ENCODE measurements at regions not wholly inside any gene's neighbourhood (a gene's known extent, or its start where the extent isn't known, plus 50 kb on each side); places are given as distances from the start of the nearest gene placed in this dataset.

DNA sequence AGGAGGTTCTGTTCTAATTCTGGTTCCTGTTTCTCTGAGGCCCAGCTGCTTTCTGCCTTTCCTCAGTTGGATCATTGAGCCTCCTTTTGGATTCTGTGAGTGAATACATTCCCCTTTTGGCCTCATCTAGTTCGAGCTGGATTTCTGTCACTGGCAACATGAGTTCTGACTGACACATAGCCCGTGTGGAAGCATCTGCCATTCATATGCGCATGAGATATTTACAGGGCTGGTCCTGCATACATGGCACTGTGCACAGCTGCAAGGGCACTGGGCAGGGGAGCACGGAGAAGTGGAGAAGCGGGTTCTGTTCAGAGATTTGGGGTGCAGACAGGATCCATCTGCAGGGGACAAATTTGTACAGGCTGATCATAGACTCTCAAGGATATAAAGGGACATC is 352.8 kb downstream of the RPS24 start:
- no peak for DNase-seq (ENCODE audit: low read depth)
- peaks cover 2% of the 10 kb centered on the region for H3K27me3 ChIP-seq (ENCODE audit: control insufficient read depth, insufficient read depth, low read length)
- no peaks in the 10 kb centered on the region for H3K36me3 ChIP-seq (ENCODE audit: control insufficient read depth, insufficient read depth, low read length)
- TF ChIP-seq, protein P1, sequence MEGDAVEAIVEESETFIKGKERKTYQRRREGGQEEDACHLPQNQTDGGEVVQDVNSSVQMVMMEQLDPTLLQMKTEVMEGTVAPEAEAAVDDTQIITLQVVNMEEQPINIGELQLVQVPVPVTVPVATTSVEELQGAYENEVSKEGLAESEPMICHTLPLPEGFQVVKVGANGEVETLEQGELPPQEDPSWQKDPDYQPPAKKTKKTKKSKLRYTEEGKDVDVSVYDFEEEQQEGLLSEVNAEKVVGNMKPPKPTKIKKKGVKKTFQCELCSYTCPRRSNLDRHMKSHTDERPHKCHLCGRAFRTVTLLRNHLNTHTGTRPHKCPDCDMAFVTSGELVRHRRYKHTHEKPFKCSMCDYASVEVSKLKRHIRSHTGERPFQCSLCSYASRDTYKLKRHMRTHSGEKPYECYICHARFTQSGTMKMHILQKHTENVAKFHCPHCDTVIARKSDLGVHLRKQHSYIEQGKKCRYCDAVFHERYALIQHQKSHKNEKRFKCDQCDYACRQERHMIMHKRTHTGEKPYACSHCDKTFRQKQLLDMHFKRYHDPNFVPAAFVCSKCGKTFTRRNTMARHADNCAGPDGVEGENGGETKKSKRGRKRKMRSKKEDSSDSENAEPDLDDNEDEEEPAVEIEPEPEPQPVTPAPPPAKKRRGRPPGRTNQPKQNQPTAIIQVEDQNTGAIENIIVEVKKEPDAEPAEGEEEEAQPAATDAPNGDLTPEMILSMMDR (IDR thresholded peaks at IDR 0.05; ENCODE audit: insufficient read depth, low read length, poor library complexity, severe bottlenecking): no peak
- H3K4me3 ChIP-seq (ENCODE audit: low read depth, low read length): no peak overlapping the region

DNA sequence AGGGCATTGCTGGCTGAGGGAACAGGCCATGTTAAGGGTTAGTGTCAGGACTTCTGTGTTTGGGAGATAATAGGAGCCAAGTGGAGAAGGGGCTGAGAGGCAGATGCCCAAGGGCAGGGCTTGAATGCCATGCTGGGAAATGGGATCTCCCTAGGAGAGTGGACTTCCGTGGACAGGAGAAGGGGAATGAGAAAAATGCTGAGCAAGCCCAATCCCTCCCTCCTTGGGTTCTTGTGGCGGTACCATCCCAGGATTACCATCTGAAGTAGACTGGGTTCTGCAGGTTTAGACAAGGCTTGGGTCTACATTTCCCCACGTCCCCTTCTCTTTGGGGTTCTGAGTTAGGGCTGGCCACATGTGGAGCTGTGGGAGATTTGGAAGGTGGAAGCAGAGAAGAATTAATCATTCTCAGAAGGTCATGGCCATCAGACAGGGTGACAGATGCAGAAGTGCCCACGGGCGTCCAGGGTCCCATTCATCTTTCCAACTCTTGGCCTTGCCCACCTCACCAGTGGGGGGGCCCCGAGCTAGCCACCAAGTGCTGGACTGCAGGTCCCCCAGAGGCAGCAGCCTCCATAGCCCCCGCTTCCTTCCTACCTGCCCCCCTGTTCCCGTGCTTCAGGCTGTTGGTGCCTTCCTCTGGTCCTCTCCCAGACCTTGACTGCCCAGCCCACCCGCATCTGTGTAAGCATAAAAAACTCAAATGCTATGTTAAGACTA is 354.8 kb downstream of the RPS24 start:
- TF ChIP-seq, protein P1 (IDR thresholded peaks at IDR 0.05; ENCODE audit: insufficient read depth, low read length, poor library complexity, severe bottlenecking): no peak
- Histone ChIP-seq H3K27me3 (ENCODE audit: control insufficient read depth, insufficient read depth, low read length) (peaks cover 4% of the 10 kb centered on the region), H3K36me3 (ENCODE audit: control insufficient read depth, insufficient read depth, low read length) (no peaks in the 10 kb centered on the region), H3K4me3 (ENCODE audit: low read depth, low read length) (no peak overlapping the region)
- no peak for DNase-seq (ENCODE audit: low read depth)

DNA sequence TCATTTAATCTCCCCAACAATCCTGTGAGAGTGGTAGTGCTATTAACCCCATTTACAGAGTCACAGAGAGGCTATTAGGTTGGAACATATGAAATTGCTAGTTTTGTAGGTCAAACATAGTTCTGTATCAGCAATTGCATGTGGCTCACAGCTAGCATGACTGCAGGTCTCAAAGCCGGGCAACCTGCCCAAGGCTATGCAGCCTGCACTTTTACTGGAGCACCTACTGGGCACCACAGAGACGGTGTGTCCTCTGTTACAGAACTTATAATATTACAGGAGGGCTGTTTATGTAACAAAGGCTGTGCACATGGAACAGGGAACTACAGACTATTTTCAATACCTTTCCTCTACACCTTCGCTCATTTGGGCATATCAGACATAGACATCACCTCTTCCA is 355.8 kb downstream of the RPS24 start:
- TF ChIP-seq, protein P1 (IDR thresholded peaks at IDR 0.05; ENCODE audit: insufficient read depth, low read length, poor library complexity, severe bottlenecking): no peak
- Histone ChIP-seq H3K4me3 (ENCODE audit: low read depth, low read length) (no peak overlapping the region), H3K36me3 (ENCODE audit: control insufficient read depth, insufficient read depth, low read length) (no peaks in the 10 kb centered on the region), H3K27me3 (ENCODE audit: control insufficient read depth, insufficient read depth, low read length) (peaks cover 4% of the 10 kb centered on the region)
- no peak for DNase-seq (ENCODE audit: low read depth)

DNA sequence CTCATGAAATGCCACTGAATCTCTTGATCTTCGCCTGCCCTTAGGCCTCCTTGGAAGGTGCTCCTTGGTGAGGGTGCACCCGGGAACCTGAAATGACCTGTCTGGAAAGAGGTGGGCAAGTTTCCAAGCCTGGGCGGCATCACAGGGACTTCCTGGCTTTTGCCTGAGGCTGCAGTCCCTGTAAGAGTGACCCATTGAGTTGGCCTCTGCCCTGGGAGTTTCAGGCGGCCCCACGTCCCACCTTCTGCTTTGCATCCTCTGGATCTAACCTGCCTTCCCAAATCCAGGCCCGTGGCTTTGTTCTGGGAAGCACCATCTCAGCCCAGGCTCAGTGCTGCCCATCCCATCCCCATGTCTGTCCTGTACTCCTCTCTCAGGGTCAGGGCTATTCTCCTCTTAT is 356.4 kb downstream of the RPS24 start:
- Histone ChIP-seq H3K36me3 (ENCODE audit: control insufficient read depth, insufficient read depth, low read length) (no peaks in the 10 kb centered on the region), H3K27me3 (ENCODE audit: control insufficient read depth, insufficient read depth, low read length) (peaks cover 4% of the 10 kb centered on the region), H3K4me3 (ENCODE audit: low read depth, low read length) (no peak overlapping the region)
- no peak for DNase-seq (ENCODE audit: low read depth)
- TF ChIP-seq, protein P1 (IDR thresholded peaks at IDR 0.05; ENCODE audit: insufficient read depth, low read length, poor library complexity, severe bottlenecking): no peak

DNA sequence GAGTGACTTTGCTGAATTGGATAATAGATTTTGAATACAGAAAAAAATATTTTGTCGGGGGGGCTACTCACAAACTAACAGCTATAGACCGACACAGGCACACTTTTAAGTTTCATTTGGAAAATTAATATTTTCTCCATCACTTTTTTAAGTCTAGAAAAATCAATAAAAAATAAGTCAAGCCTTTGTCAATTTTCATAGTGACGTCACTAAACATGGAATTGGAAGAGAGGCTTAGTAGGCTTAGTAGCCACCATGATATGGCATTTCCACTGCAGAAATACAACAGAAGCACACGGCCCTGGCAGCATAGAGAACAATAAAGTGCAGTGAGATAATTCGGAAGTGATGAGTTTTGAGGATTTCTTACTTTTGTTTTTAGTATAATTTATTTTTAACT is 357.2 kb downstream of the RPS24 start:
- peaks cover 4% of the 10 kb centered on the region for H3K27me3 ChIP-seq (ENCODE audit: control insufficient read depth, insufficient read depth, low read length)
- TF ChIP-seq, protein P1 (IDR thresholded peaks at IDR 0.05; ENCODE audit: insufficient read depth, low read length, poor library complexity, severe bottlenecking): no peak
- no peak for DNase-seq (ENCODE audit: low read depth)
- no peaks in the 10 kb centered on the region for H3K36me3 ChIP-seq (ENCODE audit: control insufficient read depth, insufficient read depth, low read length)
- no peak overlapping the region for H3K4me3 ChIP-seq (ENCODE audit: low read depth, low read length)

DNA sequence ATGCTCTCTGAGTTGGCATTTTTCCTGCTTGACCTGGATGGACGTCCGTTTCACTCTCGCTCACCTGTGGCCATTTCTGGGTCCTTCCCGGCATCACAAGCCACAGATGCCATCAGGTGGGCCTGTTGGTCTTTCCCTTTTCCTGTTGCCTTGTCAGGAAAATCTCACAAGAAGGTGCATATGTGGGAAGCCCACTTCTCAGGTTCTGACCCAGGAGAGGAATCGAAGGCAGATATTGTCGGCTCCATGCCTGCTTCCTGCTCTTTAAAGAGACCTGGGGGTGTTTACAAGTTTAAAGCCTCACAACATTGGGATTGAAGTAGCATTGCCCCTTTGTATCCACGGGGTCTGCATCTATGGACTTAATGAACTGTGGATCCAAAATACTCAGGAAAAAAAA is 357.9 kb downstream of the RPS24 start:
- DNase-seq (ENCODE audit: low read depth): no peak
- Histone ChIP-seq H3K4me3 (ENCODE audit: low read depth, low read length) (no peak overlapping the region), H3K36me3 (ENCODE audit: control insufficient read depth, insufficient read depth, low read length) (no peaks in the 10 kb centered on the region), H3K27me3 (ENCODE audit: control insufficient read depth, insufficient read depth, low read length) (peaks cover 4% of the 10 kb centered on the region)
- TF ChIP-seq, protein P1 (IDR thresholded peaks at IDR 0.05; ENCODE audit: insufficient read depth, low read length, poor library complexity, severe bottlenecking): no peak
